ENCODE measurements at regions not wholly inside any gene's neighbourhood (a gene's known extent, or its start where the extent isn't known, plus 50 kb on each side); places are given as distances from the start of the nearest gene placed in this dataset.

- Histone ChIP-seq H3K9ac (ENCODE audit: insufficient read depth in 1 of 2, low read length in 2 of 2) (no peak overlapping the region), H3K9me3 (ENCODE audit: control insufficient read depth in 4 of 4, insufficient read depth in 3 of 4, low read length in 3 of 4) (peaks cover 0 to 3% (median 0%) of the 10 kb centered on the region in 4 donors), H3K36me3 (ENCODE audit: control insufficient read depth in 4 of 4, insufficient read depth in 4 of 4, low read length in 4 of 4) (no peaks in the 10 kb centered on the region), H3K4me3 (no peak overlapping the region), H3K4me1 (ENCODE audit: control insufficient read depth in 5 of 5, insufficient read depth in 5 of 5, low read length in 5 of 5) (peaks cover 0 to 10% (median 0%) of the 10 kb centered on the region in 5 donors), H3K27me3 (ENCODE audit: control insufficient read depth in 3 of 3, insufficient read depth in 3 of 3, low read length in 2 of 3) (no peaks in the 10 kb centered on the region), H3K27ac (ENCODE audit: low read depth in 1 of 2, low read length in 1 of 2) (no peak overlapping the region)
- TF ChIP-seq CTCF (IDR thresholded peaks at IDR 0.05; ENCODE audit: control extremely low read depth, extremely low read depth): no peak
- DNase-seq: peak in 1 of 3 donors; percentile 16
- no peak for ATAC-seq (ENCODE audit: insufficient read depth, low FRiP score)
- 73 to 83% methylated on average over 8 of the region's 8 CpGs for WGBS, 2 donors
Observed at GRCh38 chr3:105065895-105066839, 300.5 kb upstream of the ALCAM start.

- ATAC-seq (ENCODE audit: insufficient read depth, low FRiP score) (no peak), DNase-seq (no peak)
- Histone ChIP-seq H3K27ac (ENCODE audit: low read depth in 1 of 2, low read length in 1 of 2) (no peak overlapping the region), H3K9ac (ENCODE audit: insufficient read depth in 1 of 2, low read length in 2 of 2) (no peak overlapping the region), H3K4me1 (ENCODE audit: control insufficient read depth in 5 of 5, insufficient read depth in 5 of 5, low read length in 5 of 5) (peaks cover 0 to 9% (median 0%) of the 10 kb centered on the region in 5 donors), H3K27me3 (ENCODE audit: control insufficient read depth in 3 of 3, insufficient read depth in 3 of 3, low read length in 2 of 3) (no peaks in the 10 kb centered on the region), H3K36me3 (ENCODE audit: control insufficient read depth in 4 of 4, insufficient read depth in 4 of 4, low read length in 4 of 4) (no peaks in the 10 kb centered on the region), H3K4me3 (no peak overlapping the region), H3K9me3 (ENCODE audit: control insufficient read depth in 4 of 4, insufficient read depth in 3 of 4, low read length in 3 of 4) (peaks cover 0 to 3% (median 0%) of the 10 kb centered on the region in 4 donors)
- TF ChIP-seq CTCF (IDR thresholded peaks at IDR 0.05; ENCODE audit: control extremely low read depth, extremely low read depth): no peak
- 70 to 80% methylated on average over 3 of the region's 3 CpGs for whole genome bisulfite sequencing, 2 donors
Observed at GRCh38 chr3:105067361-105067760, 299.3 kb upstream of the ALCAM start.

GRCh38 chr3:105077060-105077822 is 289.5 kb upstream of the ALCAM start:
- Histone ChIP-seq H3K36me3 (ENCODE audit: control insufficient read depth in 4 of 4, insufficient read depth in 4 of 4, low read length in 4 of 4) (no peaks in the 10 kb centered on the region), H3K9me3 (ENCODE audit: control insufficient read depth in 4 of 4, insufficient read depth in 3 of 4, low read length in 3 of 4) (no peaks in the 10 kb centered on the region), H3K9ac (ENCODE audit: insufficient read depth in 1 of 2, low read length in 2 of 2) (no peak overlapping the region), H3K4me3 (no peak overlapping the region), H3K27ac (ENCODE audit: low read depth in 1 of 2, low read length in 1 of 2) (no peak overlapping the region), H3K4me1 (ENCODE audit: control insufficient read depth in 5 of 5, insufficient read depth in 5 of 5, low read length in 5 of 5) (no peaks in the 10 kb centered on the region), H3K27me3 (ENCODE audit: control insufficient read depth in 3 of 3, insufficient read depth in 3 of 3, low read length in 2 of 3) (no peaks in the 10 kb centered on the region)
- WGBS, 2 donors: 90 to 97% methylated on average over 4 of the region's 4 CpGs
- ATAC-seq (ENCODE audit: insufficient read depth, low FRiP score): no peak
- no peak for DNase-seq
- no peak for TF ChIP-seq CTCF (IDR thresholded peaks at IDR 0.05; ENCODE audit: control extremely low read depth, extremely low read depth)

Measured in lung (tissue), 11 donors.